ENCODE measurements at regions not wholly inside any gene's neighbourhood (a gene's known extent, or its start where the extent isn't known, plus 50 kb on each side); places are given as distances from the start of the nearest gene placed in this dataset.

GRCh38 chr21:28447462-28447861, 545.2 kb downstream of the LTN1 start:
- no peak for DNase-seq (ENCODE audit: low spot score)
- TF ChIP-seq, protein P1, sequence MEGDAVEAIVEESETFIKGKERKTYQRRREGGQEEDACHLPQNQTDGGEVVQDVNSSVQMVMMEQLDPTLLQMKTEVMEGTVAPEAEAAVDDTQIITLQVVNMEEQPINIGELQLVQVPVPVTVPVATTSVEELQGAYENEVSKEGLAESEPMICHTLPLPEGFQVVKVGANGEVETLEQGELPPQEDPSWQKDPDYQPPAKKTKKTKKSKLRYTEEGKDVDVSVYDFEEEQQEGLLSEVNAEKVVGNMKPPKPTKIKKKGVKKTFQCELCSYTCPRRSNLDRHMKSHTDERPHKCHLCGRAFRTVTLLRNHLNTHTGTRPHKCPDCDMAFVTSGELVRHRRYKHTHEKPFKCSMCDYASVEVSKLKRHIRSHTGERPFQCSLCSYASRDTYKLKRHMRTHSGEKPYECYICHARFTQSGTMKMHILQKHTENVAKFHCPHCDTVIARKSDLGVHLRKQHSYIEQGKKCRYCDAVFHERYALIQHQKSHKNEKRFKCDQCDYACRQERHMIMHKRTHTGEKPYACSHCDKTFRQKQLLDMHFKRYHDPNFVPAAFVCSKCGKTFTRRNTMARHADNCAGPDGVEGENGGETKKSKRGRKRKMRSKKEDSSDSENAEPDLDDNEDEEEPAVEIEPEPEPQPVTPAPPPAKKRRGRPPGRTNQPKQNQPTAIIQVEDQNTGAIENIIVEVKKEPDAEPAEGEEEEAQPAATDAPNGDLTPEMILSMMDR (IDR thresholded peaks at IDR 0.05; ENCODE audit: borderline replicate concordance, control extremely low read depth, extremely low read depth, insufficient read depth, missing control alignments) = no peak
- in situ Hi-C loops (cut with MboI; ENCODE audit: low sequenced_read_pairs, unreplicated experiment) = no loop called here

- in situ Hi-C loops (cut with MboI; ENCODE audit: low sequenced_read_pairs, unreplicated experiment) = no loop called here
- TF ChIP-seq, protein P1 (IDR thresholded peaks at IDR 0.05; ENCODE audit: borderline replicate concordance, control extremely low read depth, extremely low read depth, insufficient read depth, missing control alignments) = no peak
- no peak for DNase-seq (ENCODE audit: low spot score)
Measured at GRCh38 chr21:28445141-28445830, 547.4 kb downstream of the LTN1 start.

DNA sequence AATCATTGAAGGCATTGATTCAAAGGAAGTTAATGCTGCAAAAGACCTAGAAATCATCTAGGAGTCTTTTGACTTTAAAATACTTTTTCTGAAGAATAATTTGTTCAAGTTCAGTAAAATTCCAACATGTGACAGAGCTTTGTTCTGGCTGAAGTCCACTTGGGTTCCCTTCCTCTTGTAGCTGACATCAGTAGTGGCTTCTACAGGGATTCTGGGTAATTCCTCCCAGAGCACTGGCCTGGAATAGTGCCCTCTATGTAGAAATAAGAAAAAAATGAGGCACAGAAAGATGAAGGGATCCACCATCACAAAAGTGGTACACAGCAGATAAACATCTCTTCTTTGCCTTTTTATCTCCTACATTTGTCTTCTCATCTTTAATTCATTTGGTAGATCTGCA, 548.1 kb downstream of the LTN1 start:
- no peak for DNase-seq (ENCODE audit: low spot score)
- in situ Hi-C loops (cut with MboI; ENCODE audit: low sequenced_read_pairs, unreplicated experiment) = no loop called here
- TF ChIP-seq, protein P1 (IDR thresholded peaks at IDR 0.05; ENCODE audit: borderline replicate concordance, control extremely low read depth, extremely low read depth, insufficient read depth, missing control alignments) = no peak

DNA sequence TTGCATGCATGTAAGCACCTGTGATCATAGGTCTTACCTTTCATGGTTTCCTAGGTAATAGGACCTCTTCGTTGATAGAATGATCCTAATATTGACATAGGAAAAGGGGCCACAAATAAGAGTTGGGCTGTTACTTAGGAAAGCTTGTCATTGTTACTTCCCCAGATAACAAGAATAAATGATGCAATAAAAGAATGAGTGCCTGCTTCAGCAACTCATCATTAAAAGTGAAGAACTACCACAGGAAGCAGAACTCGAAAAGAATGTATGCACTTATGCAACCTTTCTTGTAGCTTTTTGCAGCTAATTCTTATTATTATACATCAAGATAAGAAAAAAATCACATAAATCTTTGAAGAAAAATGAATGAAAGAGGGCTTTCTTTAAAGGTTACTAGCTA, 548.6 kb downstream of the LTN1 start:
- no peak for DNase-seq (ENCODE audit: low spot score)
- in situ Hi-C loops (cut with MboI; ENCODE audit: low sequenced_read_pairs, unreplicated experiment) = no loop called here
- TF ChIP-seq, protein P1 (IDR thresholded peaks at IDR 0.05; ENCODE audit: borderline replicate concordance, control extremely low read depth, extremely low read depth, insufficient read depth, missing control alignments) = no peak

- no peak for DNase-seq (ENCODE audit: low spot score)
- in situ Hi-C loops (cut with MboI; ENCODE audit: low sequenced_read_pairs, unreplicated experiment) = no loop called here
- TF ChIP-seq, protein P1 (IDR thresholded peaks at IDR 0.05; ENCODE audit: borderline replicate concordance, control extremely low read depth, extremely low read depth, insufficient read depth, missing control alignments) = no peak
Measured at GRCh38 chr21:28442624-28443023, 550.1 kb downstream of the LTN1 start.

GRCh38 chr21:28442085-28442484, 550.6 kb downstream of the LTN1 start:
- in situ Hi-C loops (cut with MboI; ENCODE audit: low sequenced_read_pairs, unreplicated experiment) = no loop called here
- TF ChIP-seq, protein P1 (IDR thresholded peaks at IDR 0.05; ENCODE audit: borderline replicate concordance, control extremely low read depth, extremely low read depth, insufficient read depth, missing control alignments) = no peak
- no peak for DNase-seq (ENCODE audit: low spot score)
